Liver (tissue), 8 donors: ENCODE measurements at regions not wholly inside any gene's neighbourhood (a gene's known extent, or its start where the extent isn't known, plus 50 kb on each side); places are given as distances from the start of the nearest gene placed in this dataset.

Experiments
- DNase-seq: peaks from one replicate; pipeline ENCODE4 v3.0.0-alpha.2; 2017; ENCODE audit warnings: low spot score
- H3K27ac ChIP-seq, 2 donors: one replicate each; pipeline ENCODE4 v1.7.0; 2013; ENCODE audit warnings: inconsistent platforms in 2 of 2, low read length in 2 of 2, control low read depth in 1 of 2, low read depth in 1 of 2, mild to moderate bottlenecking in 1 of 2
- H3K27me3 ChIP-seq, 4 donors: one replicate each; pipeline versions ENCODE4 v1.6.1 to v1.7.0; 2013; ENCODE audit warnings: low read length in 3 of 4, inconsistent platforms in 1 of 4, mild to moderate bottlenecking in 1 of 4, moderate library complexity in 1 of 4; ENCODE audit not compliant: control insufficient read depth in 4 of 4, insufficient read depth in 4 of 4
- H3K36me3 ChIP-seq, 4 donors: one replicate each; pipeline versions ENCODE4 v1.6.1 to v1.7.0; 2013; ENCODE audit warnings: low read length in 3 of 4, mild to moderate bottlenecking in 3 of 4, low read depth in 1 of 4, moderate library complexity in 1 of 4; ENCODE audit not compliant: control insufficient read depth in 4 of 4, insufficient read depth in 3 of 4
- H3K4me1 ChIP-seq, 4 donors: one replicate each; pipeline versions ENCODE4 v1.6.1 to v1.7.0; 2013; ENCODE audit warnings: low read length in 3 of 4, mild to moderate bottlenecking in 3 of 4, moderate library complexity in 1 of 4; ENCODE audit not compliant: control insufficient read depth in 4 of 4, insufficient read depth in 4 of 4
- H3K4me3 ChIP-seq, 3 donors: one replicate each; pipeline versions ENCODE4 v1.6.1 to v1.7.0; 2013; ENCODE audit warnings: low read length in 3 of 3, control low read depth in 1 of 3, low read depth in 1 of 3, mild to moderate bottlenecking in 1 of 3
- H3K9ac ChIP-seq, 2 donors: one replicate each; pipeline ENCODE4 v1.7.0; 2013; ENCODE audit warnings: low read length in 2 of 2, mild to moderate bottlenecking in 2 of 2, moderate library complexity in 2 of 2, control low read depth in 1 of 2, low read depth in 1 of 2
- H3K9me3 ChIP-seq, 4 donors: one replicate each; pipeline versions ENCODE4 v1.6.1 to v1.7.0; 2013; ENCODE audit warnings: low read length in 3 of 4; ENCODE audit not compliant: control insufficient read depth in 4 of 4
- CTCF ChIP-seq: fragments of 150-350 bp; IDR thresholded peaks from 2 replicates; pipeline ENCODE4 v1.5.1; 2017; ENCODE audit warnings: improper control_type of control experiment, low read depth, low read length; ENCODE audit not compliant: missing input control
- EGR1 ChIP-seq, 2 donors: IDR thresholded peaks; 2 replicates each; pipeline ENCODE4 v1.6.1; 2016 to 2018; ENCODE audit warnings: antibody characterized with exemption in 2 of 2, low read depth in 2 of 2
- FOXA1 ChIP-seq: IDR thresholded peaks from 2 replicates; pipeline ENCODE4 v1.6.1; 2016; ENCODE audit warnings: antibody characterized with exemption
- GABPA ChIP-seq, 2 donors: IDR thresholded peaks in 1 of 2; conservative IDR thresholded peaks in 1 of 2; 2 replicates each; pipeline ENCODE4 v1.6.1; 2016; ENCODE audit warnings: antibody characterized with exemption in 2 of 2, mild to moderate bottlenecking in 1 of 2, moderate library complexity in 1 of 2
- HNF4A ChIP-seq, 2 donors: conservative IDR thresholded peaks; 2 replicates each; pipeline ENCODE4 v1.6.1; 2016; ENCODE audit warnings: antibody characterized with exemption in 2 of 2, mild to moderate bottlenecking in 2 of 2
- HNF4G ChIP-seq: IDR thresholded peaks from 2 replicates; pipeline ENCODE4 v1.6.1; 2016; ENCODE audit warnings: antibody characterized with exemption
- JUND ChIP-seq, 2 donors: IDR thresholded peaks; 2 replicates each; pipeline ENCODE4 v1.6.1; 2016; ENCODE audit warnings: antibody characterized with exemption in 2 of 2
- NR2F2 ChIP-seq: IDR thresholded peaks from 2 replicates; pipeline ENCODE4 v1.6.1; 2016; ENCODE audit warnings: antibody characterized with exemption
- RAD21 ChIP-seq, 2 donors: IDR thresholded peaks; 2 replicates each; pipeline ENCODE4 v1.6.1; 2016; ENCODE audit warnings: antibody characterized with exemption in 2 of 2, mild to moderate bottlenecking in 2 of 2
- RXRA ChIP-seq, 2 donors: IDR thresholded peaks; 2 replicates each; pipeline ENCODE4 v1.6.1; 2017 to 2018; ENCODE audit warnings: antibody characterized with exemption in 2 of 2, mild to moderate bottlenecking in 1 of 2
- SP1 ChIP-seq: IDR thresholded peaks from 2 replicates; pipeline ENCODE4 v1.6.1; 2018; ENCODE audit warnings: antibody characterized with exemption, mild to moderate bottlenecking
- TAF1 ChIP-seq: conservative IDR thresholded peaks from 2 replicates; pipeline ENCODE4 v1.6.1; 2016; ENCODE audit warnings: antibody characterized with exemption, mild to moderate bottlenecking
- YY1 ChIP-seq: IDR thresholded peaks from 2 replicates; pipeline ENCODE4 v1.6.1; 2016; ENCODE audit warnings: antibody characterized with exemption, mild to moderate bottlenecking
- WGBS: extraction: QIAGEN DNeasy Blood & Tissue Kit; methylation state at CpG from one replicate; pipeline ENCODE4 v1.1.7; 2013; 5-methylcytosine and 5-hydroxymethylcytosine counted together
- TF ChIP-seq, protein P1 (sequence below): IDR thresholded peaks from 2 replicates; pipeline ENCODE4 v1.6.1; 2016; ENCODE audit warnings: antibody characterized with exemption
- TF ChIP-seq, protein P2 (sequence below): IDR thresholded peaks from 2 replicates; pipeline ENCODE4 v1.6.1; 2016; ENCODE audit warnings: antibody characterized with exemption
- TF ChIP-seq, protein P3 (sequence below): IDR thresholded peaks from 2 replicates; pipeline ENCODE4 v1.6.1; 2016; ENCODE audit warnings: antibody characterized with exemption, mild to moderate bottlenecking
- TF ChIP-seq, protein P4 (sequence below): IDR thresholded peaks from 2 replicates; pipeline ENCODE4 v1.6.1; 2016; ENCODE audit warnings: antibody characterized with exemption
- donor health status: healthy.
- donor health status: healthy.
- donor health status: healthy.
- donor health status: healthy.
- donor health status: healthy.

- 53% methylated on average over 2 of the region's 2 CpGs for WGBS
- no peak overlapping the region for H3K27ac ChIP-seq
Observed at GRCh38 chr19:28168557-28168956, 1044.4 kb downstream of the UQCRFS1 start.

More at GRCh38 chr19:28168557-28168956, 1044.4 kb downstream of the UQCRFS1 start:
- no peak for TF ChIP-seq NR2F2
- TF ChIP-seq, protein P1, sequence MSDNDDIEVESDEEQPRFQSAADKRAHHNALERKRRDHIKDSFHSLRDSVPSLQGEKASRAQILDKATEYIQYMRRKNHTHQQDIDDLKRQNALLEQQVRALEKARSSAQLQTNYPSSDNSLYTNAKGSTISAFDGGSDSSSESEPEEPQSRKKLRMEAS: no peak
- TF ChIP-seq EGR1 (IDR thresholded peaks at IDR 0.05; ENCODE audit: low read depth in 2 of 2): no peak
- TF ChIP-seq TAF1: no peak
- TF ChIP-seq GABPA (IDR thresholded peaks at IDR 0.05 in 1 of 2, conservative IDR thresholded peaks at IDR 0.05 in 1 of 2): no peak
- no peak for TF ChIP-seq JUND (IDR thresholded peaks at IDR 0.05)
- TF ChIP-seq HNF4G: no peak
- no peak for TF ChIP-seq RXRA (IDR thresholded peaks at IDR 0.05)
- TF ChIP-seq CTCF: no peak
- TF ChIP-seq, protein P2, sequence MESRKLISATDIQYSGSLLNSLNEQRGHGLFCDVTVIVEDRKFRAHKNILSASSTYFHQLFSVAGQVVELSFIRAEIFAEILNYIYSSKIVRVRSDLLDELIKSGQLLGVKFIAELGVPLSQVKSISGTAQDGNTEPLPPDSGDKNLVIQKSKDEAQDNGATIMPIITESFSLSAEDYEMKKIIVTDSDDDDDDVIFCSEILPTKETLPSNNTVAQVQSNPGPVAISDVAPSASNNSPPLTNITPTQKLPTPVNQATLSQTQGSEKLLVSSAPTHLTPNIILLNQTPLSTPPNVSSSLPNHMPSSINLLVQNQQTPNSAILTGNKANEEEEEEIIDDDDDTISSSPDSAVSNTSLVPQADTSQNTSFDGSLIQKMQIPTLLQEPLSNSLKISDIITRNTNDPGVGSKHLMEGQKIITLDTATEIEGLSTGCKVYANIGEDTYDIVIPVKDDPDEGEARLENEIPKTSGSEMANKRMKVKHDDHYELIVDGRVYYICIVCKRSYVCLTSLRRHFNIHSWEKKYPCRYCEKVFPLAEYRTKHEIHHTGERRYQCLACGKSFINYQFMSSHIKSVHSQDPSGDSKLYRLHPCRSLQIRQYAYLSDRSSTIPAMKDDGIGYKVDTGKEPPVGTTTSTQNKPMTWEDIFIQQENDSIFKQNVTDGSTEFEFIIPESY: no peak
- no peak for TF ChIP-seq SP1
- TF ChIP-seq, protein P3, sequence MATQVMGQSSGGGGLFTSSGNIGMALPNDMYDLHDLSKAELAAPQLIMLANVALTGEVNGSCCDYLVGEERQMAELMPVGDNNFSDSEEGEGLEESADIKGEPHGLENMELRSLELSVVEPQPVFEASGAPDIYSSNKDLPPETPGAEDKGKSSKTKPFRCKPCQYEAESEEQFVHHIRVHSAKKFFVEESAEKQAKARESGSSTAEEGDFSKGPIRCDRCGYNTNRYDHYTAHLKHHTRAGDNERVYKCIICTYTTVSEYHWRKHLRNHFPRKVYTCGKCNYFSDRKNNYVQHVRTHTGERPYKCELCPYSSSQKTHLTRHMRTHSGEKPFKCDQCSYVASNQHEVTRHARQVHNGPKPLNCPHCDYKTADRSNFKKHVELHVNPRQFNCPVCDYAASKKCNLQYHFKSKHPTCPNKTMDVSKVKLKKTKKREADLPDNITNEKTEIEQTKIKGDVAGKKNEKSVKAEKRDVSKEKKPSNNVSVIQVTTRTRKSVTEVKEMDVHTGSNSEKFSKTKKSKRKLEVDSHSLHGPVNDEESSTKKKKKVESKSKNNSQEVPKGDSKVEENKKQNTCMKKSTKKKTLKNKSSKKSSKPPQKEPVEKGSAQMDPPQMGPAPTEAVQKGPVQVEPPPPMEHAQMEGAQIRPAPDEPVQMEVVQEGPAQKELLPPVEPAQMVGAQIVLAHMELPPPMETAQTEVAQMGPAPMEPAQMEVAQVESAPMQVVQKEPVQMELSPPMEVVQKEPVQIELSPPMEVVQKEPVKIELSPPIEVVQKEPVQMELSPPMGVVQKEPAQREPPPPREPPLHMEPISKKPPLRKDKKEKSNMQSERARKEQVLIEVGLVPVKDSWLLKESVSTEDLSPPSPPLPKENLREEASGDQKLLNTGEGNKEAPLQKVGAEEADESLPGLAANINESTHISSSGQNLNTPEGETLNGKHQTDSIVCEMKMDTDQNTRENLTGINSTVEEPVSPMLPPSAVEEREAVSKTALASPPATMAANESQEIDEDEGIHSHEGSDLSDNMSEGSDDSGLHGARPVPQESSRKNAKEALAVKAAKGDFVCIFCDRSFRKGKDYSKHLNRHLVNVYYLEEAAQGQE: no peak
- TF ChIP-seq YY1: no peak
- no peak for TF ChIP-seq HNF4A (conservative IDR thresholded peaks at IDR 0.05)
- TF ChIP-seq FOXA1: no peak
- TF ChIP-seq, protein P4, sequence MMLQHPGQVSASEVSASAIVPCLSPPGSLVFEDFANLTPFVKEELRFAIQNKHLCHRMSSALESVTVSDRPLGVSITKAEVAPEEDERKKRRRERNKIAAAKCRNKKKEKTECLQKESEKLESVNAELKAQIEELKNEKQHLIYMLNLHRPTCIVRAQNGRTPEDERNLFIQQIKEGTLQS: no peak
- no peak for TF ChIP-seq RAD21 (IDR thresholded peaks at IDR 0.05)
- no peak overlapping the region for H3K9ac ChIP-seq
- H3K27me3 ChIP-seq: peaks cover 0 to 2% (median 0%) of the 10 kb centered on the region in 4 donors
- no peak for DNase-seq
- H3K36me3 ChIP-seq: no peaks in the 10 kb centered on the region
- H3K4me1 ChIP-seq: no peaks in the 10 kb centered on the region
- H3K4me3 ChIP-seq: no peak overlapping the region
- H3K9me3 ChIP-seq: no peaks in the 10 kb centered on the region
